ENCODE measurements at regions not wholly inside any gene's neighbourhood (a gene's known extent, or its start where the extent isn't known, plus 50 kb on each side); places are given as distances from the start of the nearest gene placed in this dataset.

- no peaks in the 10 kb centered on the region for H3K27me3 Mint-ChIP-seq (ENCODE audit: insufficient read depth, low read depth, poor library complexity)
- H3K79me2 ChIP-seq (replicated peaks; ENCODE audit: insufficient read depth): no peaks in the 10 kb centered on the region
- H3K4me3 ChIP-seq: no peak overlapping the region
- no peaks in the 10 kb centered on the region for H3K9me2 ChIP-seq (ENCODE audit: insufficient read depth)
- no peaks in the 10 kb centered on the region for H3K9me3 Mint-ChIP-seq
- H3K27me3 ChIP-seq (ENCODE audit: insufficient read depth): no peaks in the 10 kb centered on the region
- ATAC-seq (no peak; the same call in 2 of the 3 replicates), DNase-seq (ENCODE audit: low spot score) (peak; percentile 13)
- H3F3A ChIP-seq (replicated peaks; ENCODE audit: low read depth): no peaks in the 10 kb centered on the region
- no peak overlapping the region for H3K4me2 ChIP-seq
- H3K27ac Mint-ChIP-seq: no peak overlapping the region
- peaks cover 21% of the 10 kb centered on the region for H3K4me1 ChIP-seq (ENCODE audit: insufficient read depth)
- peaks cover 28% of the 10 kb centered on the region for H3K4me1 Mint-ChIP-seq
- no peak overlapping the region for H3K4me3 Mint-ChIP-seq
- H2AFZ ChIP-seq: no peak overlapping the region
- no peaks in the 10 kb centered on the region for H3K36me3 ChIP-seq (ENCODE audit: insufficient read depth)
- H3K36me3 Mint-ChIP-seq (ENCODE audit: low read depth): no peaks in the 10 kb centered on the region
- H3K27ac ChIP-seq (ENCODE audit: low read depth): no peak overlapping the region
- TF ChIP-seq ZNF462 (CRISPR knock-in tag; IDR thresholded peaks at IDR 0.05) (no peak), EZH2 (IDR thresholded peaks at IDR 0.05; ENCODE audit: low read depth, unreplicated experiment) (no peak)
- H4K20me1 ChIP-seq (replicated peaks; ENCODE audit: insufficient read depth): no peaks in the 10 kb centered on the region
These were observed 657.8 kb downstream of the SLITRK6 start for GRCh38 chr13:85141401-85141800.

GRCh38 chr13:85140192-85140591, 659.0 kb downstream of the SLITRK6 start:
- H3F3A ChIP-seq (replicated peaks; ENCODE audit: low read depth): no peaks in the 10 kb centered on the region
- H2AFZ ChIP-seq: no peak overlapping the region
- H3K4me3 ChIP-seq: no peak overlapping the region
- H3K4me3 Mint-ChIP-seq: no peak overlapping the region
- no peaks in the 10 kb centered on the region for H3K36me3 Mint-ChIP-seq (ENCODE audit: low read depth)
- H3K4me2 ChIP-seq: no peak overlapping the region
- no peaks in the 10 kb centered on the region for H3K79me2 ChIP-seq (replicated peaks; ENCODE audit: insufficient read depth)
- DNase-seq (ENCODE audit: low spot score) (peak; percentile 32), ATAC-seq (no peak)
- peaks cover 21% of the 10 kb centered on the region for H3K4me1 ChIP-seq (ENCODE audit: insufficient read depth)
- H4K20me1 ChIP-seq (replicated peaks; ENCODE audit: insufficient read depth): no peaks in the 10 kb centered on the region
- H3K27me3 ChIP-seq (ENCODE audit: insufficient read depth): no peaks in the 10 kb centered on the region
- no peaks in the 10 kb centered on the region for H3K27me3 Mint-ChIP-seq (ENCODE audit: insufficient read depth, low read depth, poor library complexity)
- H3K27ac ChIP-seq (ENCODE audit: low read depth): no peak overlapping the region
- H3K4me1 Mint-ChIP-seq: peaks cover 28% of the 10 kb centered on the region
- no peaks in the 10 kb centered on the region for H3K9me2 ChIP-seq (ENCODE audit: insufficient read depth)
- no peaks in the 10 kb centered on the region for H3K36me3 ChIP-seq (ENCODE audit: insufficient read depth)
- H3K9me3 Mint-ChIP-seq: no peaks in the 10 kb centered on the region
- H3K27ac Mint-ChIP-seq: peak overlapping the region; percentile 13; the same call in 1 of the 2 replicates
- no peak for TF ChIP-seq REST (IDR thresholded peaks at IDR 0.05; ENCODE audit: unreplicated experiment)
